Stimulated activated CD4-positive, alpha-beta T cell treated with anti-CD3 and anti-CD28 coated beads, Interleukin-2, amount 100 ng/mL, for 24 hours (primary cell): ENCODE measurements at regions not wholly inside any gene's neighbourhood (a gene's known extent, or its start where the extent isn't known, plus 50 kb on each side); places are given as distances from the start of the nearest gene placed in this dataset.
"Not testable (repeated sequence)": the region's sequence is repeated elsewhere in the genome, so short reads cannot be mapped to it uniquely, and the experiment has no call there.

Experiments used
- DNase-seq, 2 donors: peaks; one replicate each; pipeline ENCODE4 v3.0.0-alpha.2; 2020

DNA sequence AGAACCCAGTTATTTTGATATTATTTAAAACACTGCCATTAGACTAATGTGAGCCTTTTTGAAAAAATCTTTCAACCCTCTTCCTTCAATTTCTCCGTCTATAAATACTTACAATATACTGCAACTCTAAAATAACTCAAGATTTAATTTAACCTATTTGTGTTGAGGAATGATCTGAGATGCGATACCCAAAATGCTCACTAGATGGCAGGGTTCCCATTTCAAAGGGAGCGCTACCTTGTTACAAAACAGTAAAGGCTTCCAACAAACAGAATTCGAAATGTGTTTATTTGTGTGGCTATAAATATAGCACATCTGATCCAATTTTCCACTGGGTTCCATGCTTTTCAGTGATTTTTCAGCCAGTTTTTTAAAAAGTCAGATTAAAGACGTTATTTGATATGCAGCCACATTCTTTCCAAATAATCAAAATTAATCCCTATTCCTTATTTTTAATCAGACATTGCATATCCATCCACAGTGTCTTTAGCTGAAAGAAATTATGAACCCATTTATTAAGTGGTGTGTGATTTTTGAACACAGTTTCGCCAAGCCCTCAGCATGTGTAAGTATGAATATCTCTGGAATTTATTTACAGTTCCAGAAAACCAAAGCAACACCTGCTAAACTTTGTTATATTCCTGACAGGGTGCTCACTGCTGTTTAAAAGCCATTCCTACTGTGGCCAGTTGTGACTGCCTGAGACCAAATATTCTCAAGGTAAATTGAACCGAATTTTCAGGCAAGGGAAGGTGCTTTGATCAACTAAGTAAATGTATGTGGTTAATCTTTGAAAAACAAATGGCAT, 668.0 kb upstream of the LCORL start:
- peak; percentile 36 to 46 for DNase-seq

DNA sequence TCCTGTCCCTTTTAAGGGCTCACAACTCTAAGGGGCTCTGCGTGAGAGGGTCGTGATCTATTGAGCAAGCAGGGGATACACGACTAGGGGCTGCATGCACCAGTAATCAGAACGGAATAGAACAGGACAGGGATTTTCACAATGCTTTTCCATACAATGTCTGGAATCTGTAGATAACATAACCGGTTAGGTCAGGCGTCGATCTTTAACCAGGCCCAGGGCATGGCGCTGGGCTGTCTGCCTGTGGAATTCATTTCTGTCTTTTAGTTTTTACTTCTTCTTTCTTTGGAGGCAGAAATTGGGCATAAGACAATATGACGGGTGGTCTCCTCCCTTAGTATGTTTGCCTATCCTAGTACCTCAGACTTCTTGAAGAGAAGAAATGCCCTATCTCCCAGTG, 666.8 kb upstream of the LCORL start:
- not testable (repeated sequence) for DNase-seq

DNA sequence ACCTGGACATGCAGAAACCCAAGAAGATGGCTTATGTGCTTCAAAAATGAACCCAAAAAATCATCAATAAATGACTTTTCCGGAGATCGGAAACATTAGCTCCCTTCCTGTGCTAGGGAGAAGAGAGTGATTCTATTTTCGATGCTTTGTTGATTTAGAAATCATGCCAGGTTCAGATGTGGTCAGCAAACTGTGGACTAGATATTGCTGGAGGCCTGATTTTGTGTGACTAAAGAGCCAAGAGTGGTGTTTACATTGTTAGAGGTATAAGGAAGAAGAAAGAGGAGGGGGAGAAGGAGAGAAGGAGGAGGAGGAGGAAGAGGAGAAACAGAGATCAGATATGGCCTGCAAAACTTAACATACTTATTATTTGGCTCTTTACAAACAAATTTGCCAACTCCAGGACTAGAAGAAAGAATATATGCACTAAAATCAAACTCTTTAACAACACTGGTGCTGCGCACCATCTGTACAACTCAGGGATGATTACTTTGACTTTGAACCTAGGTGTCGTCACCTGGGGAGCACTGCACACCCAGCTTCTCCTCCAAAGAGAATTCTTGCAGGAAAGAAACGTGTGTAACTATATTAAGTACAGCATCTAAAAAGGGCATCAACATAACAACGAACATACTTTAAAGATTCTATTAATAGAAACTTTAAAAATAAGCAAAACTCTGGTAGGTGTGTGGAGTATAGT, 664.9 kb upstream of the LCORL start:
- DNase-seq: no peak

DNA sequence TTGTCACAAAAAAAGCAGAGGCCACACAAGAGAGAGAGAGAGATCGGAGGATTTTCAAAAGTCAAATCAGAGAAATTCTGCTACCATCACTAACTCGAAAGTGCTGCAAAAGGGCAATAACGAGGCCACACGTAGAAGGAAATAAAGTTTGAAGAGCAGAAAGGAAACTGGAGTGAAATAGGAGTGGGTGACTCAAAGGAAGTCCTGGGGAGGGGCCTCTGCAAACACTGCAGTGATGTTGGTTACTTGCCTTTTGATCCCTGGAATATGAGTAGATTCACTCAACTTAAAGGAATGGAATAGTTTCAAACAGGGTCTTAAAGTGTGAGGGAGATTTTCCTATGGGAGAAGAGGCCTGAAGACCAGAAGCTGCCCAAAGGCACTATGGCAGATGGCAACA, 663.4 kb upstream of the LCORL start:
- DNase-seq: no peak

DNA sequence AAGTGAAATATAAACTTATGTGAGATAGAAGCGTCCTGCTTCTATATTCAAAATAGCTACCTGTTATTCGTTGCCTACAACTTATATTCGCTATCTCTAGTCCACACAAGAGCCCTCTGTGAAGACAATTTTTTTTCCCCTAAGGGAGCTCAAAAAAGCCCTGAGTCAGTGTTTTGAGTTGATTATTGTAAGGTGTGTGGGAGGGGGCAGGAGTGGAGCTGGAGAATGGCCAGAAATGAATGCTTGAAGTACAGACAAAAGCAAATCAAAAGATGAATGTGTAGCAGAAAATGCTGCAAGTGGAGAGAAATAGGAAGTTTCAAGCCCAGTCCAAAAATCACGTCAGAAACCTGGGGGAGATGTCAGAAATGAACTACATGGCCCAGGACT, 655.0 kb upstream of the LCORL start:
- DNase-seq: no peak

DNA sequence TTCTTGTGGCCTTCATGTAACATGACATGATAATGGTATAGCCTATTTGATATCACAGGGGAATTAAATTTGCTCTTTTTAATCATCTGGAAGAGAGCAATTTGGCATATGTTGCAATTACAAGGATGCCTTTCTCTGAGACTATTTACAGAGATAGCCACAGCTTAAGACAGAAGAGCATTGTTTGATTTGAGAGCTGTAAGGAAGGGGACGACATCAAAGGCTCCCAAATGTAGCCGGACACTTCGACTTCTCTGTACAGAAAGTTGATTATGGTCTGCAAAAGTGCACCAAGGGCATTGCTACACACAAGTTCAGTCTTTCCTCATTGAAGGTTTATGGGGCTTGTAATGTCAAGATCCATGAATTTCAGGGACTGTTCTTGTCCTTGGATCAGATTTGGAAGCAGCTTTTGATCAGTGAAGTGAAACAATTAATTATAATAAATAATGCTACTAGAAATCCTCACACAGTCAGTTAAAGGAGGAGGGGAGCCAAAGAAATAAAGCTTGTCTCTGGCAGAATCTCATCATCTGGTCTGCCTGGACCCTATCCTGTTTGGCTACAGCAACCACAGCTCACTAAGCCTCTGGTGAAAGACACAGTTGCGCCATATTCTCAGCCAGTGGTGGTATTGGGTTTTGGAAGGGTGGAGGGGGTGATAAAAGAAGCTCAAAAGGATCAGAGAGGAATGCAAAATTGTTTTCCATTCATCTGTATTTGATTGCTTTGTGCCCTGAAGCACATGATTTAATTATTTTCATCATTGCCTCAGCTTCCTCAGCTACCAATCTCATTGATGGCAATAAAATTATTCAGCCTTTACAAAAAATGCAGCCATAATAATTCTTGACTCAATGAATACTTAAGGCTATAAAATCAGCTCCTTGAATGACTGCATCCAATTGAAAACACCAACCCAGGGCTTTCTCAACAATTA, 654.3 kb upstream of the LCORL start:
- DNase-seq: no peak

DNA sequence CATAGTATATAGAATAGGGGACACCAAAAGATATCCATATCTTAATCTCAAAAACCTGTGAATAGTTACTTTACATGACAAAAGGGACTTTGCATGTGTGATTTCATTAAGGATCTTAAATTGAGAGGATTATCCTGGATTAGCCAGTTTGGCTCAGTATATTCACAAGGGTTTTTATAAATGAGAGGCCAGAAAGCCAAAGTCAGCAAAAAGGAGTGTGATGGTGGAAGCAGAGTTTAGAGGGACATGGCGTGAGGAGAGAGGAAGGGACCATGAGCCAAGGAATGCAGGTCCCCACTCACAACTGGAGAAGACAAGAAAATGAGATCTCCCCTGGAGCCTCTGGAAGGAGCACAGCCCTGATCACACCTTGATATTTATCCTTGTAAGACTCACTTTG, 648.5 kb upstream of the LCORL start:
- no peak for DNase-seq

DNA sequence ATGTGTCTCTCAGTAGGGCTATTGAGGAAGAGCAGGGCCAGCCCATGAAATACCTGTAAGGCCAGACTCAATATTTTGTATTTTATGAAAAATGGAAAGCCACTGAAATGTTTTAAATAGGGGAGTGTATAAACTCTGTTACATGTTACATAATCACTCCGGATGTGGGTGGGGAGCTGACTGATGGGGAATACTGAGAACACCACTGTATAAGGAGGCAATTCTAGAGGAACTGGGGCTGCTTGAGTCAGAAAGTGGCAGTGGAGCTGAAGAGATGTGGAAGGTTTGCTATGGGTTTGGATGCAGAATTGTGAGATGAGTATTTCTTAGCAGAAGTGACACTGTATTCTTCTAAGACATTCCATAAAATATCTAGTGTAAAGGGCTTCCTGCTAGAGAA, 647.8 kb upstream of the LCORL start:
- DNase-seq: no peak

DNA sequence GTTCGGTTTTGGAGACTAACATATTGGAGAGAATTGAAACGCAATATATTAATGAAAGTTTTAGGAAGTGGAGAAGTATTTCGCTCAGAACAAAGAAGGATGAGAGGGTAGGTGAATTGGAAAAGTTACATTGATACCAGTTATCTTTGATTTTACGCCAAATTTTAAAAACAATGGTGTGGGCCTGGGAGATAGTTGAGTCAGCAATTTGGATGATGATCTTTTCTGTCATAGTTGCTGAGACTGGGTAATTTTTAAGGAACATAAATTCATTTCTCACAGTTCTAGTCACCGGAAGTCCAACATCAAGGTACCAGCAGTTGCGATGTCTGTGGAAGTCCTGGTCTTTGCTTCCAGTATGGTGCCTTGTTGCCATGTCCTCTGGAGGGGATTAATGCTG, 644.8 kb upstream of the LCORL start:
- DNase-seq: no peak

DNA sequence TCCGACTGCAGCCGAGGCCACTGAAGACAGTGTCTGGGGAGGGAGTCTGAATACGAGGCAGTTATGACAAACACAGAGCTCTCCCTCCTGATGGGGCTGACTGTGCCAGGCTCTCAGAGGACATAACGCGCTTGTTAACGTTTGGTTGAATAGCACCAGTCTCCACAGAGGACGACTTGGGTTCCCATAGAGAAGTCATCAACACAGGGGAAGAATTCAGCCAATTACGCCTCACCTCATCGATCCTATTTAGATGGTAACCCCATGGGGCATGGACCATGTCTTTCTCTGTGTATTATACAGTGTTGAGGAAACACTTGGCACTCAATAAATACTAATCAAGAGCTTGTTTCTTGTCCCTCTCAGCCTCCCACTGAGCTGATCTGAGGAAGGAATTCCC, 642.6 kb upstream of the LCORL start:
- no peak for DNase-seq

DNA sequence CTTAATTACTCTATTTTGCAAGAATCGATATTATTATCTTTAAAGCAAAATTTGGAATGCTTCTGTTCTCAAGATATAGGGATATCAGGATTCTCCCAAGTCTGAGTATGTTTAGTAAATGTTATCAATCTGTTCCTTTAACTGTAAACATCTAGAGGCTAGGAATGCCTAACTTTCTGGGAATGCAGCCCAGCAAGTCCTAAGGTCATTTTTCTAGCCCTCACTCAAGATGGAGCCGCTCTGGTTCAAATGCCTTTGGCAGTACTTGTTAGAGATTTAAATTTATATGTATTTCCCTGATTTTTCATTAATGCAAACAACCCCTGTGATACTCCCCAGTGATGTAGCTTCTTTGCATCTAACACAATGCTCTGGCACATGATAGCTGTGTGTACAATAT, 623.8 kb upstream of the LCORL start:
- no peak for DNase-seq

DNA sequence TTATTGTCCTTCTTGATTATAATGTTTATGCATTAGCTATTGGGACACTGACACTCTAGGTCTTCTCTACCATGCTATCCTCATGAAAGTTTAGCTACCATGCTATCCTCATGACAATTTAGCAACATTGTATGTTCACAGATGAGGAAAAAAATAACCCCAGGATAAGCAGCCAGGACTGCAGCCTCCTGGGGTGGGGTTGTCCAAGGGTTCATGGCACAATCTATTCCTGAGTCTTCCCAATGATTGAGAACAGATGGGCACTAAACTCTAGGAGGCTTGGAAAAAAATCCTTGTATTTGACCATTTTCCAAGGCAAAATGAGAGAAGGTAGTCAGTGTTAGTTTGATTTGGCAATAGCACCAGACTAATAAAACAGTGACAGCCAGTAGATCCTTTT, 619.8 kb upstream of the LCORL start:
- DNase-seq: no peak

DNA sequence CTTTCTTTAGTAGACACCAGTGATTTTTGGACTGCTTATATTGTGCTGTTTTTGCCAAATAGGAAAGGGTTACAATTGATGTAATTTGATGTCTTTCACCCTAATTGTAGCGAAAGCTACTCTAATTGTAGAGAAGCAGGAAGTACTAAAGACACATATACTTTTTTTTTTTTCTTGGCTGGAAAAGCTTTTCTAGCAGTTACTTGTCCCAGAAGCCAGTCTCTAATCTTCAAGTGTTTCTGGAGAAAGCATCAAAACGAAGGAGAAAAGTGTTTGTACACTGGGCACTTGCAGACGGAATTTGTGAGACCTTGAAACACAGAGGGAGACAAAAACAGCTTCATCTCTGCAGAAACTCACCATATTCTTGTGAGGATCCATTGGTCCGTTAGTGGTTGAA, 616.5 kb upstream of the LCORL start:
- no peak for DNase-seq

DNA sequence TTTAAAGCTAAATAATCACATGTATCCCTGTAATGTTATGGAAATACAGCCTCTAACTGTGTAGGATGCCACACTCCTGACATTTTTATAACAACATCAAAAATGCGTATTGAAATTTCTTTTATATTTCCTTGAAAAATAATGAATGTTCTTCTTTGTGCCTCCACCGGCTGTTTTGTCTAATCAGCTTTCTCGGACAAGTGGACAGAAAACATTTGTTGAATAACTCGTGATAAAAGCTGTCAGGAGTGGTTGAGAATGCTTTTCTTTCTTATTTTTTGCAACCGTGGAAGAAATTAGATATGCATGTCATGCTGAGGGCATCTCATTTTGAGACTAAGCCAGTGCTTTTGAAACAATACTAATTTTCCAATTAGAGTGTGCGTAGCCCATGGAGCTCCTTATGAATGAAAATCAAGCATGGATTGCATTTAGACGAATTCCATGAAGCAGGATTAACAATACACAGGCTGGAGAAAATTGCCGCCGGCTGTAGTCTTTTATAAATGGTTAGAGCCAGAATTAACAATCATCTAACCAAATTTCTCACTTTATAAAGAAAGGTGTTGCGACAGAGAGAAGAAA, 614.5 kb upstream of the LCORL start:
- DNase-seq: no peak

DNA sequence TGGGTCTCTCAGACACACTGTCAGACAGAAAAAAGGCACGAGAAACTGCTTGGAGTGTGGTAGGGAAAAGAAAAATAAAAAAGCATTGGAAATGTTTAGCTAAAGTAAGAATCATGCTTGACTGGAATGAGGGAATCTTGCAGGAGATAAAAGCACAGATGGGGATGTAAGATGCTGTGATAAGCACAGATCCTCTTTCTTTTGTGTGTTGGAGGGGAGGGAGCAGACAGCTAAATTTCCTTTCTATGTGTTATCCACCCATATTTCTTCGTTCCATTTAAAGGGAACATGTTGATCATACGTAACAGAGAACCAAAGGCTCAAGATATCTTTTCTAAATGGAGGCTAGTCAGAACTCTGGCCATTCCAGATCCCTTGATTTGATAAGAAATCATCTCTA, 614.0 kb upstream of the LCORL start:
- DNase-seq: no peak

DNA sequence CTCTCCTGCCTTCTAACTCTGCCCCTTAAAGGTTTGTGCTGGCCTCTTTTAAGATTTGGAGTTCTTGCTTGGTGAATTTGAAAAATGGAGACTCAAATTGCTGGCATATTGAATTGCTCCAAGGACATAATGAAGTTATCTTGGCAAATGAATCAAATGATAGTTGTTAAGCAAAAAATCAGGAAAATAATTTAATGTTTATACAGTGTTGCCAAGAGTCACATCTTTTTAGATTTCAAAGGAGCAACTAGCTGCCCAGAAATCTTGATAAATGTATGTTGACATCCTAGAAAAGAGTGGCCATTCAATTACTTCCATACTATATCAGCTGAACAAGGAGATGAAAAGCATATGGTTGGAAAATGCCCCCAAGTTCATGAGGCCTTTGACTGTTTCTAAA, 610.0 kb upstream of the LCORL start:
- DNase-seq: no peak

DNA sequence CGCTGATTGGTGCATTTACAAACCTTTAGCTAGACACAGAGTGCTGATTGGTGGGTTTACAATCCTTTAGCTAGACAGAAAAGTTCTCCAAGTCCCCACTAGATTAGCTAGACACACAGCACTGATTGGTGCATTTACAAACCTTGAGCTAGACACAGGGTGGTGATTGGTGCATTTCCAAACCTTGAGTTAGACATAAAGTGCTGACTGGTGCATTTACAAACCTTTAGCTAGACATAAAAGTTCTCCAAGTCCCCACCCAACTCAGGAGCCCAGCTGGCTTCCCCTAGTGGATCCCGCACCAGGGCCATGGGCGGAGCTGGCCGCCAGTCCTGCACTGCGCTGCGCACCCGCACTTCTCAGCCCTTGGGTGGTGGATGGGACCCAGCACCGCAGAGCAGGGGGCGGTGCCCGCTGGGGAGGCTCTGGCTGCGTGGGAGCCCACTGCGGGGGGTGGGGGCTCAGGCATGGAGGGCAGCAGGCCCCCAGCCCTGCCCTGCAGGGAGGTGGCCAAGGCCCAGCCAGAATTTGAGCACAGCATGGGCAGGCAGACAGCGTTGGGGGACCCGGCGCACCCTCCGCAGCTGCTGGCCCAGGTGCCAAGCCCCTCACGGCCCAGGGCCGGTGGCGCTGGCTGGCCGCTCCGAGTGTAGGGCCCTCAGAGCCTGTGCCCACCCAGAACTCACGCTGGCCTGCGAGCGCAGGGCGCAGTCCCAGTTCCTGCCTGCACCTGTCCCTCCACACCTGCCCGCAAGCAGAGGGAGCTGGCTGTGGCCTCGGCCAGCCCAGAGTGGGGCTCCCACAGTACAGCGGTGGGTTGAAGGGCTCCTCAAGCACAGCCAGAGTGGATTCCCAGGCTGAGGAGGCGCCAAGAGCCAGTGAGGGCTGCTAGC, 608.9 kb upstream of the LCORL start:
- no peak for DNase-seq

DNA sequence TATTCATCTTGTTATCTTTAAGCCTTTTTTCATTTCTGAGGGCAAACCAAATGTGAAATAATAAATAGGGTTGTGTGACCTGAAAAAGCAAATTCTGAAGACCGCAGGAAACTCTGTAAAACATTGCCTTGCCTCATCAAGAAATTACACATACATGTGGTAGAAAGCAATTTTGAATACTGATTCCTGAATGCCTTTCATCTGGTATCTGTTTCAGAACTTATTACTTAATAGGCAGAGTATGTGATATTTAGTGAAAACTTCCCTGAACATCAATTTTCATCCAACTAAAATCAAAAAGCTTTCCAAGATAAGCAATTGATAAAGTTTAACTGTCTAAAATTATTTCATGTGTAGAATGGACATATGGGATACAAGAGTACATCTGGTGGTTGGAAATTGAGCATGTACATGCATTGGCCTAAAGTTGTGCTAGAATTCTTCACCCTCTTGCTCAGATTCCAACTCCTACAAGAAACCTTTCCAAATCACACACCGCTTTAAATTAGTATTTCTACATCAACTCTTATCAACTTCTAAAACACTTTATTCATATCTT, 606.0 kb upstream of the LCORL start:
- DNase-seq: no peak

DNA sequence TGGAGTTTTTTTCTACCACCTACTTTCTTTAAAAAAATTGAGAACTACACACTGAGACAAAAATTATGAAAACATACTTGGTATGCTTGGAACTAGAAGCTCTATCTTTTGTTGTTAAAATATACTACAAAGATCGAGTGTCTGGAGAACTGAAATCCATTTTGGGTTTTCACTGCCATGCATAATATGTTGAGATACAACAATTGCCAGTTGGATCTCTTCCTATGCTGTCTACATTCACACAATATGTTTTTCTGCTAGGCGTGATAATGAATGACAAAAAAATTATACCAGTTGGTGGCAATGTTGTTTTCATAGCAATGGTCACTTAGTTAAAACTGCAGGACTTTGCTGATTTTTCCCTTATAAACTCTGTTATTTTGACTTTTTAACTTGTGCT, 605.4 kb upstream of the LCORL start:
- no peak for DNase-seq

DNA sequence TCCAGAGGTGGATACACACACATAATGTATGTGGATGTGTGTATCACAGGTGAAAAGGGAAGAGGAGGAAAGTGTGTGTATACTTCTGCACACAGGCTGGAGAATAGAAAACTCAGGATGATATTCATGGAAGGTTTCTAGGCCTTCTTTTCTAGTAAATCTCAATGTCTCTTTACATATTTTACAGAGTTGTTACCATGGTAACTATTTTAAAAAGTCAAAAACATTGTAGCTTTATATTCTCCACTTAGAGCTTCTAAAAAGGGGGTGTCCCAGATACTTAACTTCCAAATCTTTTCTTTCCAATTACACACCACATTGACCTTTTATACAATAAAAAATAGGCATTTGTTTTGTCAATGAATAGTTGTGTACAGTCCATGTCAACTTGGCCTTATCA, 604.8 kb upstream of the LCORL start:
- DNase-seq: no peak

DNA sequence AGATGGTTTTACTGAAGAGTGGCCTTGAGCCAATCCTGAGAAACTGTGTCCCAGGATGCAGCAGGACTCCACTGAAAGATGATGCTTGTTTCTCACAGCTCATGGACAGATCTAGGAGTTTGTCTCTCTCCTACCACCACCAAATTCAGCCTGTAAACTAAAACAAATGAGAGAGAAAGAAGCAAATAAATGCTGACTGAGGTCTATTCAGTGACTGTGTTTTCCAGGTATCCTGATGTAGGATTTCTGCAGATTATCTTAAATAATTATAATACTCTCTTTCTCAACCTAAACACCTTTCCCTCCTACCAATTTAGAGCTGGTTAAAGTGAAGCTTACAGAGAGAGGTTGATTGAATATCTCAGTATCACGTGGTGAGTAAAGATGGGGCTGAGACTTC, 599.6 kb upstream of the LCORL start:
- DNase-seq: no peak

DNA sequence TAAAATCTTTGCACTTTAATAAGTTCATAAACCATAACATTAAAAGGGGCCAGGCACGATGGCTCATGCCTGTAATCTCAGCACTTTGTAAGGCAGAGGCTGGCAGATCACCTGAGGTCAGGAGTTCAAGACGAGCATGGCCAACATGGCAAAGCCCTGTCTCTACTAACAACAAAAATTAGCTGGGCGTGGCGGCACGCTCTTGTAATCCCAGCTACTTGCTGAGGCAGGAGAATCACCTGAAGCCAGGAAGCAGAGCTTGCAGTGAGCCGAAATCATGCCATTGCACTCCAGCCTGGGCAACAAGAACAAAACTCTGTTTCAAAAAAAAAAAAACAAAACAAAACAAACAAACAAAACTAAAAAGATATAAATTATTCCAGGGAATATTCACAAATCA, 595.2 kb upstream of the LCORL start:
- DNase-seq: no peak
